Activated T-cell treated with anti-CD3 and anti-CD28 coated beads for 24 hours (primary cell): ENCODE measurements at regions not wholly inside any gene's neighbourhood (a gene's known extent, or its start where the extent isn't known, plus 50 kb on each side); places are given as distances from the start of the nearest gene placed in this dataset.

Experiments used
- DNase-seq: peaks from one replicate; pipeline ENCODE4 v3.0.0-alpha.2; 2020; ENCODE audit warnings: low read depth

GRCh38 chr1:199746666-199747384 lies 280.7 kb upstream of the NR5A2 start:
- no peak for DNase-seq

- DNase-seq = no peak
Measured at GRCh38 chr1:199747984-199748383, 279.5 kb upstream of the NR5A2 start.

- no peak for DNase-seq
Measured at GRCh38 chr1:199751506-199751905, 276.0 kb upstream of the NR5A2 start.

DNA sequence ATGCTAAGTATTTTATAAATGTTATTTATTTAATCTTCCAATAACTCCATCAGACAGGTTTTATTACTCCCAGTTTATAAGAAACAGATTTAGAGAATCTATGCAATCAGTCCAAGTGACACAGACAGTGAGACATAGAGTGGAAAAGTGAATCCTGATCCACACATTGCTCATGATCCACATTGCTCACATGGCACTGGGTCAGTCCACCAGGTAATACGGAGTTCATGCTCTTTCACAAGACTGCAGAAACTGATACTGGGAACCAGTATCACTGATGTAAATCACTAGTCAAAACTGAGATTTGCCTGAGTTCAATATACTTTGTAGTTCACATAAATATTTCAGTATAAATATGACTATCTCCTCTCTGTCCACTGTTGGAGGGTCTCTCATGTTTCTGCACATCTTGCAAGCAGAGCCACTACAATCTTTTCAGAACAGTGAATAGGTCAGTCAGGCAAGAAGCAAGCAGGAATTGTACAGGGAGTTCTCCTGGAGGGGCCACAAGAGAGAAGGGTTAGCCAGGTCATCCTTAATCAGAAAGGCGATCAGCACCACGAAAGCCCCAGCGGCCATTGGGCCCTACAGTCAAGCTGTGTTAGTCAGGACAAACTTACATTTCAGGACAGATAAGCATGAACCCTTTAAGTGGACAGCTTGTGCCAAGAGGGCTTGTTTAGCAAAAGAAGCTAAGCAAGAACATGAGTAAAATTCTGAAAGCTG lies 275.4 kb upstream of the NR5A2 start:
- no peak for DNase-seq

DNA sequence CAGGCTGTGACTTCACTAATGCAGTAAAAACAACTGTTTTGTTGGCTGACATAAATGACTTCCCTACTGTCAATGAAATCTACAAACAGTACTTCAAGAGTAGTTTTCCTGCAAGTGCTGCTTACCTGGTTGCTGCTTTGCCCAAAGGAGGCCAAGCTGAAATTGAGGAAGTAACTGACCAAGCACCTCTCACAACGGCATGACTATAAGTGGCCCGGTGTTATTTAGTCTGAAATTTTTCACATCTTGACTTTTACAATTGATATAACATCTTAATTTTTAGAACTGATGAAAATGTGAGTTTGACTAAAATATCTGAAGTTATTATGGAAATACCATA lies 274.9 kb upstream of the NR5A2 start:
- DNase-seq = no peak

- no peak for DNase-seq
Measured at GRCh38 chr1:199753513-199753912, 274.0 kb upstream of the NR5A2 start.

GRCh38 chr1:199756066-199756465 lies 271.4 kb upstream of the NR5A2 start:
- DNase-seq = no peak

- DNase-seq = no peak
Measured at GRCh38 chr1:199758626-199759255, 268.8 kb upstream of the NR5A2 start.

GRCh38 chr1:199759268-199759730 lies 268.2 kb upstream of the NR5A2 start:
- no peak for DNase-seq

DNA sequence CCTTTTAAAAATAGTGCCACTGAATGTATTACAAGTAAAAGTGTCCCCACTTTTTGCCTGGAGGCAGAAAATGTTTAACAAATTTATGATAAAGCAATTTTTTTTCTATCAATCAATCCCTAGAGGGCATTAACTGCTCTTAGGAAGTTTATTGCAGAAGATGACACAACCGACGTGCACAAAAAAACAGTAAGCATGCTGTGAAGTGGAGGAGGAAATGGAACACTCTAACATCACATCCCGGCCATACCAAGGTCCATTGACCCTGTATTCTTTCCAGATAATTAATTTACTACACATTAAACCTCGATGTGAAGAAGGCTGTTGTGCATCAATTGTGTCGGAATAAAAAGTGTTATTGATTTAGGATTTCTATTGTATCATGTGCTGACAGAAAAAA lies 264.9 kb upstream of the NR5A2 start:
- DNase-seq = no peak

DNA sequence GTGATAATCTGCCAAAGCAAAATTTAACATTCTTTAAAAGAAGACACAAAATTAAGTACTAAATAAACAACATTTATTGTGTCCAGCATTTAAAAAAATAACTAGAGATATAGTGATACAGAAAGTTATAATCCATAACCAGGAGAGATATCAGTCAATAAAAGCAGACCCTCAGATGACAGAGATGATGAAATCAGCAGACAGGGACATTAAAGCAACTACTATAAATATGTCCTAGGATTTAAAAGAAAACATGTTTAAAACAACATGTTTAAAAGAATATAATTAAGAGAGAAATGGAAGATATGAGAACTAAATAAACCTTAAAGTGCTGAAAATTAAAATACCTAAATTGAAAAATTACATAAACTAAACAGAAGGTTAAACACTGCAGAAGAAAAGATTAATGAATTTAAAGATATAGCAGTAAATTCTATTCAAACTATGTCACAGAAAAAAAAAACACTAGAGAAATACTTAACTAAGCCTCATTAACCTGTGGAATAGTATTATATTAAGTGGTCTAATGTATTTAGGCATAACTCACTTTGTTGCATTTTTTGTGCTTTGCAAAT lies 261.2 kb upstream of the NR5A2 start:
- DNase-seq = no peak

DNA sequence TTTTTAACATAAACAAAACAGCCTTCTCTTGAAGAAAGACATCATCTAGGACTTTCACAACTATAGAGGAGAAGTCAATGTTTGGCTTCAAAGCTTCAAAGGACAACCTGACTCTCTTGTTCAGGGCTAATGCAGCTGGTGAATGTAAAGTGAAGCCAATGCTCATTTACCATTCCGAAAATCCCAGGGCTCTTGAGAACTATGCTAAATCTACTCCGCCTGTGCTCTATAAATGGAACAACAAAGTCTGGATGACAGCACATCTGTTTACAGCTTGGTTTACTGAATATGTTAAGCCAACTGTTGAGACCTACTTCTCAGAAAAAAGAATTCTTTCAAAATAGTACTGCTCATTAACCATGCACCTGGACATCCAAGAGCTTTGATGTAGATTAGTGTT lies 259.8 kb upstream of the NR5A2 start:
- DNase-seq = no peak

GRCh38 chr1:199774433-199775089 lies 252.9 kb upstream of the NR5A2 start:
- DNase-seq = no peak

DNA sequence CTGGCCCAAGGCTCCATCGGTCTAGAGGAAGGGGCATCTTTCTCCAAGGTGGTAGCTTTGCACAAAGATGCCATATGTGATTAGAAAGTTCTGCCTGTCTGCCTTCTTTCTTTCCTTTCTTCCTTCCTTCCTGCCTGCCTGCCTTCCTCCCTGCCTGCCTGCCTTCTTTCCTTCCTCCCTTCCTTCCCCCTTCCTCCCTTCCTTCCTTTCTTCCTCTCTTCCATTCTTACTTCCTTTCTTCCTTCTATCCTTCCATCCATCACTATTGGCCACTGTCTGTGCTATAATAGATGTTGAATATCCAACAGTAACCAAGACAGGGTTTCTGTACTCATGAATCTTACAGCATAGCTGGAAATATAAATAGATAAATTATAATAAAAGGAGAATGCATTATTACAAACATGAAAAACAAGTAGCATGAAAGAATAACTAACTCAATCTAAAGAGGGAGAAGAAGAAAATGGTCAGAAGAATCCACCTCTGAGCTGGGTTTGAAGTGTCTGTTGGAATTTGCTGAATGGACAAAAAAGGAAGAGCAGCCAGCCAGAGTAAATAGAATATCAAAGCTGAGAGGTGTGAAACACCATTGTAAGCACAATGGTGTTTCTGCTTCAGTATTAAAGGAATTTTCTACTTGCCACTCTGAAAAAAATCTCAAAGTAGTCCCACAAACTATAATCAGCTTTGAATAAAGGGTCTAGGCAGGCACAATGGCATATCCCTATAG lies 250.6 kb upstream of the NR5A2 start:
- DNase-seq = no peak

GRCh38 chr1:199778324-199778955 lies 249.1 kb upstream of the NR5A2 start:
- DNase-seq = no peak

DNA sequence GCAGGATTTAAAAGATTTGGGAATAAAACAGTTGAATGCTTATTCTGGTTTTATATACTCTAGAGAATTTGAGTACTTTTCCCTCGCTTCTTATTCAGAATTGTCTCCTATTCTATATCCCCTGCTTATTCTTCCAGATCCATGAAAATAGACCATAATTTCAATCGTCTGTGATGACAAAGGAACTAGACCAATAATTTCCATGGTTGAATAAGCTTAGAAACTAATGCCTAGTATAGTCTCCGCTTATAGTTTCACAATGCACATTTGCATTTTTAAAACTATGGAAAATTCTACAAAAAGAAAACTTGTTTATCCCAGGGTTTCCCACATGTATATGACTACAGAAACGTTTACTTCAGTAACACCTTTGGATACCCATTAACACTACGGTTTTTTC lies 247.4 kb upstream of the NR5A2 start:
- no peak for DNase-seq

GRCh38 chr1:199780948-199781670 lies 246.4 kb upstream of the NR5A2 start:
- DNase-seq = no peak

- no peak for DNase-seq
Measured at GRCh38 chr1:199784138-199784895, 243.2 kb upstream of the NR5A2 start.

- DNase-seq = no peak
Measured at GRCh38 chr1:199786695-199787094, 240.8 kb upstream of the NR5A2 start.

- DNase-seq = no peak
Measured at GRCh38 chr1:199789141-199789540, 238.4 kb upstream of the NR5A2 start.
